LoVo (cell line): ENCODE measurements at regions not wholly inside any gene's neighbourhood (a gene's known extent, or its start where the extent isn't known, plus 50 kb on each side); places are given as distances from the start of the nearest gene placed in this dataset.
"Not testable (repeated sequence)": the region's sequence is repeated elsewhere in the genome, so short reads cannot be mapped to it uniquely, and the experiment has no call there.

ENCODE experiments used
- DNase-seq: peaks from one replicate; pipeline ENCODE4 v3.0.0-alpha.2; 2016; ENCODE audit warnings: low spot score

- DNase-seq = peak; percentile 7
Measured at GRCh38 chr4:4045823-4046222, 180.9 kb downstream of the OTOP1 start.

DNA sequence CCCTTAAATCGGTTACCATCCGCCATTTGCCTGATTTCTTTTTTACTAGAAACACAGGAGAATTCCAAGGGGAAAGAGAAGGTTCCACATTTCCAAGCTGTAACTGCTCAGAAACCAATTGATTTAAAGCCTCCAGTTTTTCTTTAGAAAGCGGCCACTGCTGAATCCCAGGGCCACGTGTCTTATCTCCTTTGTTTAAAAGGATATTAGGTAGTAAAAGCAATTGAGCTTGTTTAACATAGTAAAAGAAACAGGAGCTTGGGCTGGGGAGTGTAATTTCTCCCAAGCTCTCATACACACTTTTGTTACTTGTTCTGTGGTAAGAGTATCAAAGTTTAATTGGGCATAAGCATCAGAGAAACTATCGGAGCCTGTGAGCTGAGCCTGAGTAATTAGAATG lies 180.0 kb downstream of the OTOP1 start:
- DNase-seq = not testable (repeated sequence)

DNA sequence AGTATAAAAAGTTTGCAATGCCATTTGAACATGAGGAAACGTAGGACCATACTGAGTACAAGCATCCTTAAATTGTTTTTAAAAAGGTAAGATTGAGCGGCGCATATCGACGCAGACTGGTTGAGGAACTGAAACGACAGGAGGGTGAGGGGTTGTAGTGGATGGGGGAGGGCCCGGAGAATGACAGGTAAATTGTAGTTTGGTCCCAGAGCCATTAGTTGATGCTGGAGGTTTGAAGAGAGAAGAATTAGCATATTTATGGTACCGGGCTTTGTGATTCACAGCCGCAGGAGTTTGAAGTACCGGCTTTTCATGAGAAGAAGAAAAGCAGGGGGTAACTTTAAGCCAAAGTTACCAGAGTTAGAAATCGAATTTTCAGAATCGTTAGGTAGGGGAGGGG lies 179.5 kb downstream of the OTOP1 start:
- DNase-seq = not testable (repeated sequence)

DNA sequence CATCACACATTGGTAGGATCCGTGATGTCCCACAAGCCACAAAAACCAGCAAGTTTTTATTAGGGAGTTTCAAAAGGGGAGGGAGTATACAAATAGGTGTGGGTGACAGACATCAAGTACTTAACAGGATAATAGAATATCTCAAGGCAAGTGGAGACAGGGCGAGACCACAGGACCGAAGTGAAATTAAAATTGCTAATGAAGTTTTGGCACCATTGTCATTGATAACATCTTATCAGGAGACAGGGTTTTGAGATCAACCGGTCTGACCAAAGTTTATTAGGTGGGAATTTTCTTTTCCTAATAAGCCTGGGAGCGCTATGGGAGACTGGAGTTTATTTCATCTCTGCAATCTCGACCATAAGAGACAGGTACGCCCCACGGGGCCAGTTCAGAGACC lies 178.5 kb downstream of the OTOP1 start:
- not testable (repeated sequence) for DNase-seq

DNA sequence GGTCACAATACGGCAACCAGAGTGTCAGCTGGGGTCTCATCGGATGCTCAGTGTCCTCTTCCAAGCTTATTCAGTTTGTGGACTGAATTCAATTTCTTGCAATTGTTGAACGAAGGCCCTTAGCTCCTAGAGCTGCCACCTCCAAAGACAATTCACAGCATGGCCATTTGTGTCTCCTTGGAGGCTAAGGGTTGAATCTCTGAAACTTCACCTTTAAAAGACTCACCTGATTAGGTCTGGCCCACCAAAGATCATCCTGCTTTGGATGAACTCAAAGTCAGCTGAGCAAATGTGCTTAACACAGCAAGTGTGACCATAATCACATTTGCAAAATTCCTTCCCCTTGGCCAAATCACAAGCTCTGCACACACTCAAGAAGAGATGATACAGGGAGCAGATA lies 175.9 kb downstream of the OTOP1 start:
- DNase-seq = not testable (repeated sequence)

GRCh38 chr4:4052933-4053332 lies 173.8 kb downstream of the OTOP1 start:
- not testable (repeated sequence) for DNase-seq

DNA sequence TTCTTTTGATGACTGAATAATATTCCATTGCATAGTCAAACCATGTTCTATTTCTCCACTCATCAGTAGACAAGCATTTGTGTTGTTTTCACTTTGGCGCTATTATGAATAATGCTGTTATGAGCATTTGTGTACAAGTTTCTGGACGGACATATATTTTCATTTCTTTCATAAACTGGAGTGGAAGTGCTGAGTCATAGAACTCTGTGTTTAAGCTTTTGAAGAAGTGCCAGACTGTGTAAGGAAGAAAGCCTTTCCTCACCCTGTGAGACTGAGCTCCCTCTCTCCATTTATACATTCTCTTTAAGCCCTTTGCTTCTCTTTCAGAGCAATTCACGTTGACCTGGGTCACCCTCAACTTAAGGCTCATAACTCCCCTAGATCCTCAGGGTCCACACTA lies 169.5 kb downstream of the OTOP1 start:
- not testable (repeated sequence) for DNase-seq

- DNase-seq = not testable (repeated sequence)
Measured at GRCh38 chr4:4084171-4084570, 142.6 kb downstream of the OTOP1 start.

- not testable (repeated sequence) for DNase-seq
Measured at GRCh38 chr4:4089716-4090419, 136.9 kb downstream of the OTOP1 start.

DNA sequence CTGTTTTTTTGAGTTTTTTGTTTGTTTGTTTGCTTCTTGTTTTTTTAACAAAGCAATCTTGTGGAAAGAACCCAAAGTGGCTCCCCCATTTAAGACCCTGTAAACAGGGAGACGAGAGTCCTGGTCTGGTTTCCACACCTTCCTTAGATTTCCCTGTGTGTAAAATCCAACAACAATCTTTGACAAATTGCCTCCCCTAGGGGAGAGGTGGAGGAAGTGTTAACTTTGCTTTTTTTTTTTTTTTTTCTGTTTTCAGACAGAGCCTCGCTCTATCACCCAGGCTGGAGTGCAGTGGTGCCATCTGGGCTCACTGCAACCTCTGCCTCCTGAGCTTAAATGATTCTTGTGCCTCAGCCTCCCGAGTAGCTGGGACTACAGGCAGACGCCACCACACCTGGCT lies 136.0 kb downstream of the OTOP1 start:
- not testable (repeated sequence) for DNase-seq

DNA sequence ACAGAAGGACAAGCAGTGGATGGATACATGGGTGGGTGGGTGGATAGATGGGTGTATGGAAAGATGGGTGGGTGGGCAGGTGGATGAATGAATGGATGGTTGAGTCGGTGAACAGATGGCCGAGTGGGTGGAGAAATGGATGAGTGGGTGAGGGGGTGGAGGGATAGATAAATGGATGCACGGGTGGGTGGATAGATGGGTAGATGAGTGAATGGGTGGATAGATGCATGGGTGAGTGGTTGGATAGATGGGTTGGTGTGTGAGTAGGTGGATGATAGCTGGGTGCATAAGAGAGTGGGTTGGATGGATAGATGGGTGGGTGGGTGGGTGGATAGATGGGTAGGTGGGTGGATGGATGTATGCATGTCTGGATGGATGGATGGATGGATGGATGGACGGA lies 134.6 kb downstream of the OTOP1 start:
- not testable (repeated sequence) for DNase-seq

DNA sequence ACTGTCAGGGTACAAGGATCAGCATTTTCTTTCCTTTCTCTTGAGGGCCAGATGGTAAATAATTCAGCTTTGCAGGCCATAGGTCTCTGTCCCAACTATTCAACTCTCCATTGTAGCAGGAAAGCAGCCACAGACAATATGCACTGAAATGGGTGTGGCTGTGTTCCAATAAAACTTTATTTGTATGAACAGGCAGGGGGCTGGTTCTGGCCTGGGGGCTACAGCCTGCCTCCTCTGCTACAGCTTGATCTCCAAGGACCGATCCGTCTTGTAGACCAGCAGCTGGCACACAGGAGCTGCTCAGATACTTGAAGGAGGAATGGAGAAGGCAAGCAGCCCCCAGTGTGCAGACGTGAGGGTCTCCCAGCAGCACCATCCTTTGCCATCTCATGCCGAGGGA lies 127.1 kb downstream of the OTOP1 start:
- not testable (repeated sequence) for DNase-seq

- DNase-seq = not testable (repeated sequence)
Measured at GRCh38 chr4:4106923-4107322, 119.8 kb downstream of the OTOP1 start.

DNA sequence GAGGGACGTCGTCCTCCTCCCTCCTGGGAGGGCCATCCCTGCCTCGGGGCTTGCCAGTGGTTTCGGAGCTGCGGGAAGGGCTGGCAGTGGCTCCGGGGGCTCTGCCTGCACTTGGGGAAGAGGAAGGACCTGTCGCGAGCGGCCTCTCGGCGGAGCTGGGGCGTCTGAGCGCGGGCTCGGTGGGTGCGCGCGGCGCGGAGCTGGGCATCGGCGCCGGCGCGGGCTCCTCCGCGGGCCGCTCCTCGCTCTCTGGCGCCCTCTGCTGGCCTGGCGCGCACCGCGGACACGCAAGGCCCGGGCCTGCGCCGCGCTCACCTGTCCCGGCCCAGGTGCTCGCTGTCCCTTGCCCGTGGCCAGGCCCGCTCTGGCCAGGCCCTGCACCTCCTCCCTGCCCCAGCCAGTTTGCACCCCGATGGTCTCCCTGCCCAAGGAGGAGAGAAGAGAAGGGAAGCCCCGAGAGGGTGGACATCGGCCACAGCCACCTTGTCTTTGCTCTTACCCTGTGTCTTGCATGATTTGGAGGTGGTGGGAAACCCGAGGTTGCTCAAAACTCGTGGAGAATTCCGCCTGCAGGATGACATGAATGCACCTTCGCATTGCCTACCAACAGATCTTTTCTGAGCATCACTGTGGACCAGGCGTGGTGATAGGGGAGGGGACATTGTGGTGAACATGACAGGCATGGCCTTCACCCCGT lies 119.2 kb downstream of the OTOP1 start:
- peak; percentile 72 for DNase-seq

- DNase-seq = not testable (repeated sequence)
Measured at GRCh38 chr4:4115381-4115780, 111.3 kb downstream of the OTOP1 start.

DNA sequence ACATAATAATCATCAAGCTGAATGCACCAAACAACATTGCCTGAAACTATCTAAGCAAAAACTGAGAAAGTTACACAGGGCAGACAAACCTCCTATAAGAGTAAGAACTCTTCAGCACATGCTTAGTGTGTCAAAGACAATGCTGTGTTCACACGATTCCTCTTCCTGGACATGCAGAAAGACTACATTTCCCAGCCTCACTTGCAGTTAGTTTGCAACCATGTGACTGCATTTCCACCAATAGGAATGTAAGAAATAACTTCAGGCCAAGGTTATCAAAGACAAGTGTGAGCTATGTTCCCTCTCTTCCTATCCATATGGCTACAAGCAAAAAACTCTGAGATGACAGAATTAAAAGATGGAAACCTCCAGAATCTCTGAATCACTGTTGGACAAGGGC lies 109.8 kb downstream of the OTOP1 start:
- not testable (repeated sequence) for DNase-seq

DNA sequence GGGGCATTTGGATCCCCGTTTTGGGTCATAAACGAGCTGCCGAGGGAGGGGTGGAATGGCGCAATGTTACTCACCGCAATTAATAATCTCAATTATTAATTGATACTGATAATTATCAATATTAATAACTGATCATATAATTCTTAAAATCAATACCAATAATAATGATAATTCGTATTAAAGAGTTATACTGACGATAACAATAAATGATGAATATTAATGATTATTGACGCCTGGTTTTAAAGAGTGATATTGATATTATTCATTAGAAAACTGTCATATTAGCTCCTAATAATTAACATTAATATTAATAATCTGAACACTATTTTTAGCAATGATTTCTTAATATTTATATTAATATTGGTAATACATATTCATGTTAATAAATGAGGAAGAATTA lies 92.4 kb downstream of the OTOP1 start:
- DNase-seq = not testable (repeated sequence)

DNA sequence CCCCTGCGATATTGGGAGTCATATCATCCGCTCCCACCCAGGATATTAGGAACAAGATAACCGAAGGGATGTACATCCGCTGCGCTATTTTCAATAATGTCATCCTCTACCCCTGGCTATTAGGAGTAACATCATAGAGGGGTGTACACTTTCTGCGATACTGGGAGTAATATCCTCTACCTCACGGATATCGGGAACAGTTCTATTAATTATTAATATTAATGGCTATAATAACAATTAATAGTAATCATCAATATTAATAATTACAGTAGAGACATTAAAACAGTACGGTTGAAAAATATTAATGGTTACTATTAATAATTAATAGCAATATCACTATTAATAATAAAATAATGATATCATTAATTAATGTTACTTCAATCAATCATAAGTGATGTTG lies 90.1 kb downstream of the OTOP1 start:
- not testable (repeated sequence) for DNase-seq
